LNCAP (cell line): ENCODE measurements at regions not wholly inside any gene's neighbourhood (a gene's known extent, or its start where the extent isn't known, plus 50 kb on each side); places are given as distances from the start of the nearest gene placed in this dataset.

ENCODE experiments used
- CTCF ChIP-seq: fragments of 450-650 bp; IDR thresholded peaks from 2 replicates; pipeline ENCODE4 v1.5.1; 2017; ENCODE audit warnings: mild to moderate bottlenecking

GRCh38 chr18:66066191-66066590 lies 315.4 kb downstream of the CDH7 start:
- TF ChIP-seq CTCF, result no peak

GRCh38 chr18:66048406-66048805 lies 297.6 kb downstream of the CDH7 start:
- no peak for TF ChIP-seq CTCF

- TF ChIP-seq CTCF, result no peak
These were observed 295.3 kb downstream of the CDH7 start for GRCh38 chr18:66046032-66046602.

GRCh38 chr18:66043009-66043408 lies 292.2 kb downstream of the CDH7 start:
- no peak for TF ChIP-seq CTCF

- TF ChIP-seq CTCF, result no peak
These were observed 263.2 kb downstream of the CDH7 start for GRCh38 chr18:66013969-66014368.

GRCh38 chr18:66011916-66012315 lies 261.1 kb downstream of the CDH7 start:
- TF ChIP-seq CTCF, result no peak

- no peak for TF ChIP-seq CTCF
These were observed 255.2 kb downstream of the CDH7 start for GRCh38 chr18:66005831-66006588.
